ENCODE measurements at regions not wholly inside any gene's neighbourhood (a gene's known extent, or its start where the extent isn't known, plus 50 kb on each side); places are given as distances from the start of the nearest gene placed in this dataset.

DNA sequence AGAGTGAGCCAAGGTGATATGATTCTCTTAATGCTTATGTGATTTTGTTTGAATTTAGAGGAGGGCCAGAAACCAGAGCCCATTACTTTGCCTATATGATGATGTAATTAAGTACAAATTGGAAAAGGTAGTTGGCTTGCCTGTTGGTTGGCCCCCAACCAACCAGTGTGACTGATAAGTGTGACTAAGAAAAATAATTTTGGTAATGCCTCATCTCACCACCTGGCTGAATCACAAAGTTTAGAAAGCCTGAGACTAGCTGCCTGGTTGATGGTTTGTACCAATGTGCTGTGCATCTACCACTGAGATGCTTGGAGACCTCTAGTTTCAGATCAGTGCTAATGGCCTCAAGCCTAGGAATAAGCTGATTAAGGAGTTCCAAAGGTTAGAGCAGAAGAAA, 338.7 kb downstream of the CDH2 start:
- no peak overlapping the region for H3K4me3 ChIP-seq (ENCODE audit: low read length)
- no peak for DNase-seq (ENCODE audit: low read depth)
- TF ChIP-seq, protein P1, sequence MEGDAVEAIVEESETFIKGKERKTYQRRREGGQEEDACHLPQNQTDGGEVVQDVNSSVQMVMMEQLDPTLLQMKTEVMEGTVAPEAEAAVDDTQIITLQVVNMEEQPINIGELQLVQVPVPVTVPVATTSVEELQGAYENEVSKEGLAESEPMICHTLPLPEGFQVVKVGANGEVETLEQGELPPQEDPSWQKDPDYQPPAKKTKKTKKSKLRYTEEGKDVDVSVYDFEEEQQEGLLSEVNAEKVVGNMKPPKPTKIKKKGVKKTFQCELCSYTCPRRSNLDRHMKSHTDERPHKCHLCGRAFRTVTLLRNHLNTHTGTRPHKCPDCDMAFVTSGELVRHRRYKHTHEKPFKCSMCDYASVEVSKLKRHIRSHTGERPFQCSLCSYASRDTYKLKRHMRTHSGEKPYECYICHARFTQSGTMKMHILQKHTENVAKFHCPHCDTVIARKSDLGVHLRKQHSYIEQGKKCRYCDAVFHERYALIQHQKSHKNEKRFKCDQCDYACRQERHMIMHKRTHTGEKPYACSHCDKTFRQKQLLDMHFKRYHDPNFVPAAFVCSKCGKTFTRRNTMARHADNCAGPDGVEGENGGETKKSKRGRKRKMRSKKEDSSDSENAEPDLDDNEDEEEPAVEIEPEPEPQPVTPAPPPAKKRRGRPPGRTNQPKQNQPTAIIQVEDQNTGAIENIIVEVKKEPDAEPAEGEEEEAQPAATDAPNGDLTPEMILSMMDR (conservative IDR thresholded peaks at IDR 0.05; ENCODE audit: low read depth, low read length) = no peak

DNA sequence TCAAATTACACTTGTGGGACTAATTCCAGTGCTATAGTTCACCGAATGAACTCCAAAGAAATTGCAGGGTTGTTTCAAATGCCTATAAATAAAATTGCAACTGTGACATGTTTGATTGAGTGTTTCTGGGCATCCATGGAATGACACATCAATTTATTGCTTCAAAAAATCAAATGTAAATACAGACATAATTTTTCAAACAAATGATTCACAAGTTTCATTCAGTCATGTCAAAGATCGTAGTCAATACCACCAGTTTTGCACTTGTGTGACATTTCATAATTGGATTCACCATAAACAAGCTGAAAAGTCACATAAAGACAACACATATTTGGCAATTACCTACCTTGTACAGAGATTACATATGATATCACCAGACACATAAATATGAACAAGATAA, 350.8 kb downstream of the CDH2 start:
- TF ChIP-seq, protein P1 (conservative IDR thresholded peaks at IDR 0.05; ENCODE audit: low read depth, low read length) = no peak
- no peak overlapping the region for H3K4me3 ChIP-seq (ENCODE audit: low read length)
- DNase-seq (ENCODE audit: low read depth) = no peak

DNA sequence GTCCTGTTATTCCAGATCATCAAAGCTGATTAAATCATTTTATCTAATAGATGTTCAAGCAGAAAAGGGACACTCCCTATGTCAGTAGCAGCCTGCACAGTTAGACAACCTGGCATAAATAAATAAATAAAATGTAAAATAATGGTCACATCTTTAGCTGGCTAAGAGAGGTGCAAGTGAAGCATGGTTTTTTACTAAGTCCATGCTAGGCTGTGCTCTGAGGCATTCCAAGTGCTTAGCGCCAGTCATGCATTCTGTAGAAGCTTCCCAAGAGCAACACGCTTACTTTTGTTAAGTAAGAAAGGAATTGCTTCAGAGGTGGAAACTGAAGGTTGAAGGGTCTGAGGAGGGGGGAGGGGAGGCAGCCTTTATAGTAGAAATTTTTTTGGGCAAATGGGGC, 351.2 kb downstream of the CDH2 start:
- no peak overlapping the region for H3K4me3 ChIP-seq (ENCODE audit: low read length)
- TF ChIP-seq, protein P1 (conservative IDR thresholded peaks at IDR 0.05; ENCODE audit: low read depth, low read length) = no peak
- no peak for DNase-seq (ENCODE audit: low read depth)

DNA sequence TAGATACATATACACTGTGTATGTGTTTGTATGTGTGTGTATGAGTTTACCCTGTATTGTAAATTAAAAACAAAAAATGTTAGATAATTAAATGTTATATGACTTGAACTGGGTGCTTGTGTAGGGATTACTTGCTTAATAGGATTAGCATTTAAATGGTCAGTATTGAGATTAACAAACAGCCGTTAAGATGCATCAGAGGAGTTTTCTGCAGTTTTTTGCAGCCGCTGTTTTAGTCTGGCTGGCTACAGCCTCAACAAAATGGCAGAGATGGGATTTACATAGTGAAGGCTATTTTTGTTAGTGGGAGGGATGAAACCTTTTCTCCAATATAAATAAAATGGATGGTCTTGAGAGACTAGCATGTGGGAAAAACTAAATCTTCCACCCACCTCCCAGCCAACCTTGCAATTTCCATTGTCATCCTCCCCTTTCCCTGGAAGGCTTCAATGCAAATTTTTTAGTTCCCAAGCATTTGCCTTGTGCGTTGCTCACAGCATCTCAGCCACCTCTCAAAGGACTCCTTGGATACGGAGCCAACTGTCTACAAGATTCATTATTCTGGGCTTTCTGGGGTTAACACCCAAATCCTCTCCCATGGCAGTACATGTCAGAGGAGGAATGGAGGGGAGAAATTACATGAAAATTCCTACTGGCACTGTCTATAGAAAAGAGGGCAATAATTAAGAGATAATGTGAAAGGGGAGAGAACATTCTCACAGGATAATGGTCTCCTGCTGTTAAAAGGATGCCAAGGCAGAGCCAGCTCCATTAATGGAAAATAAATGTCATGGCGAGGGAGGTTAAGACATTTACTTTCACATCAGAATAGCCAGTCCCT, 351.9 kb downstream of the CDH2 start:
- no peak overlapping the region for H3K4me3 ChIP-seq (ENCODE audit: low read length)
- no peak for DNase-seq (ENCODE audit: low read depth)
- TF ChIP-seq, protein P1 (conservative IDR thresholded peaks at IDR 0.05; ENCODE audit: low read depth, low read length) = no peak

DNA sequence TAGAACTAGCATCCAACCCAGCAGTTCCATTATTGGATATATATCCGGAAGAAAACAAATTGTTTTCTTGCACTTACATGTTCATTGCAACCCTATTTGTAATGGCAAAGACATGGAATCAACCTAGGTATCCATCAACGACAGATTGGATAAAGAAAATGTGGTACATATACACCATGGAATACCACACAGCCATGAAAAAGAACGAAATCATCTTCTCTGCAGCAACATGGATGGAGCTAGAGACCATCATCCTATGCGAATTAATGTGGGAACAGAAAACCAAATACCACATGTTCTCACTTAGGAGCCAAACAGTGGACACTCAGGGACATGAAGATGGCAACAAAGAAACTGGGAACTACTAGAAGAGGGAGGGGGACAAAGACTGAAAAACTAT, 352.7 kb downstream of the CDH2 start:
- no peak overlapping the region for H3K4me3 ChIP-seq (ENCODE audit: low read length)
- DNase-seq (ENCODE audit: low read depth) = no peak
- TF ChIP-seq, protein P1 (conservative IDR thresholded peaks at IDR 0.05; ENCODE audit: low read depth, low read length) = no peak

DNA sequence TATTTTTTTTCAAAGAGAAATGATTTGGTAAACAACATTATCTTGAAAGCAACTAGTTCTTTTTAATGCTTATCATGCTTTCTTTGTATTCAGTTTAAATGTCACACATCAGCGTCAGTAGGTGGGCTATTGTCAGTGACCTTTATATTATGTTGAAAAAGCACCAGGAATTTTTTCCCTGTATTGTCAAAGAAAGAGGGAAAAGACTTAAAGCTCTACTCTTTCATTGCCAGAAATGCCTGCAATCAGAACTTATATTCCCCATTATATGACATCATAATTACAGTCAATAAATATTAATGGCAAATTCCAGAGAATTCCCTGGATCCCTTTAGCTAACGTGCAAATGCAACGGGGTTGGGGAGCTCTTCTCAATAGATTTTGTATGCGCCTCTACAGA, 353.9 kb downstream of the CDH2 start:
- no peak for DNase-seq (ENCODE audit: low read depth)
- H3K4me3 ChIP-seq (ENCODE audit: low read length) = no peak overlapping the region
- TF ChIP-seq, protein P1 (conservative IDR thresholded peaks at IDR 0.05; ENCODE audit: low read depth, low read length) = no peak

DNA sequence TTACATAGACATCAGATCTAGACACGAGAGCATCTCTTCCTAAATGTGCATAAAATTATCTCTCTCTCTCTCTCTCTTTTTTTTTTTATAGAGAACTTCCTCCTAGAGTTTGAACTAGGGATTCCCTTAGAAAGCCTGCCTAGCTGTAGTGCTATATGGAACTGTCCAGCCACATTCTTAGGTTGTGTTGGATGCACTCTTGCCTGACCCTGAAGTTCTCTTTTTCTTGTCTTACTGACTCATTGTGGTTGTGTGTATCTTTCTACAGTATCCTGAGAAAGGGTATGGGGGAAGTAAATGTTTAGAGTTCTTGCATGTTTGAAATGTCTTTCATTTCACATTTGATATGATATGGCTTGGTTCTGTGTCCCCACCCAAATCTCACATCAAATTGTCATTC, 368.2 kb downstream of the CDH2 start:
- DNase-seq (ENCODE audit: low read depth) = no peak
- TF ChIP-seq, protein P1 (conservative IDR thresholded peaks at IDR 0.05; ENCODE audit: low read depth, low read length) = no peak
- no peak overlapping the region for H3K4me3 ChIP-seq (ENCODE audit: low read length)

Data from retinal pigment epithelial cell (primary cell).